Ovary (tissue), 7 donors: ENCODE measurements at regions not wholly inside any gene's neighbourhood (a gene's known extent, or its start where the extent isn't known, plus 50 kb on each side); places are given as distances from the start of the nearest gene placed in this dataset.

Experiments
- DNase-seq, 5 donors: peaks; one replicate each; pipeline ENCODE4 v3.0.0-alpha.2; 2019 to 2020
- H3K27ac ChIP-seq, 2 donors: fragments of 200-600 bp; one replicate each; pipeline versions ENCODE4 v1.5.1 to v1.8.0; 2019 to 2022
- H3K27me3 ChIP-seq: fragments of 200-600 bp; one replicate; pipeline ENCODE4 v1.8.0; 2022
- H3K36me3 ChIP-seq: fragments of 200-600 bp; sonication (generic); one replicate; pipeline ENCODE4 v1.5.1; 2019
- H3K4me1 ChIP-seq: one replicate; pipeline ENCODE4 v1.8.1; 2013; ENCODE audit warnings: mild to moderate bottlenecking, moderate library complexity; ENCODE audit not compliant: insufficient read depth
- H3K4me3 ChIP-seq: fragments of 200-600 bp; sonication (generic); one replicate; pipeline ENCODE4 v1.5.1; 2017
- H3K9me3 ChIP-seq, 2 donors: fragments of 200-600 bp in 1 of 2; sonication (generic) in 1 of 2; one replicate each; pipeline versions ENCODE4 v1.5.1 to v1.8.1; 2013 to 2019; ENCODE audit warnings: mild to moderate bottlenecking in 1 of 2, moderate library complexity in 1 of 2
- EP300 ChIP-seq: sonication (generic); formaldehyde crosslinking; IDR thresholded peaks from one replicate; pipeline ENCODE4 v1.6.1; 2017; ENCODE audit warnings: antibody characterized with exemption
- POLR2A ChIP-seq: fragments of 450-650 bp; IDR thresholded peaks from one replicate; pipeline ENCODE4 v1.6.1; 2017; ENCODE audit warnings: antibody characterized with exemption, mild to moderate bottlenecking, moderate library complexity
- WGBS, 3 donors: extraction: QIAGEN DNeasy Blood & Tissue Kit in 1 of 3; methylation state at CpG; one replicate each; pipeline versions ENCODE4 v1.1.5 to v1.1.7; 2013 to 2017; 5-methylcytosine and 5-hydroxymethylcytosine counted together
- intact Hi-C, 4 donors: fragments of 100-400 bp; cut with DNase I; formaldehyde crosslinking; loops; one replicate each; pipeline versions ENCODE4 v1.11.0 to v1.15.1; 2022 to 2023
- TF ChIP-seq, protein P1 (sequence below), 3 donors: fragments of 450-650 bp in 2 of 3; fragments of 200-600 bp in 1 of 3; IDR thresholded peaks; one replicate each; pipeline versions ENCODE4 v1.5.1 to v1.8.0; 2016 to 2022; ENCODE audit warnings: antibody characterized with exemption in 3 of 3, mild to moderate bottlenecking in 1 of 3
- donor health status: DM: no; HTN: no; CAD: no; lungs with moderate emphysema.
- donor health status: DM: no; HTN: no; CAD: no.
- donor health status: Bipolar disorder and iron deficiency.
- donor health status: DM: no; HTN: no; CAD: no.
- donor health status: DM: yes; HTN: yes; CAD: no.

DNA sequence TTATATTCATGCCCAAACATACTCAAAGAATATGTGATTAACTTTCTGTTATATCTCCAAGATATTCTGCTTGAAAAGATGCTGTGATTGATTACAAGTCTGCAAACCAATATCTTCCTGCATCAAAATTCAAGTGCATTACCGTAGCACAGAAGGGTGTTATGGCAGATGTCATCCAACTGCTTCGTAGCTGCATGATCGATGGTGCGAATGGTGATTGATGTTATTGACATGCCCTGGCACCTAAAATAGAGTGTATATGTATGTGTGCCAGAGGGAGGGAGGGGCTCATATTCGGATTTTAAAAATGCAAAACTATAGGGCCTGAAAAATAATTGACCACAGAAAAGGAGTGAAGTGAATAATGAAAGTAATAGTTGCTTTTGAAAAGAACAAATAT lies 882.1 kb upstream of the NUDT12 start:
- Histone ChIP-seq H3K27ac (no peak overlapping the region), H3K27me3 (no peaks in the 10 kb centered on the region), H3K4me3 (no peak overlapping the region), H3K4me1 (no peaks in the 10 kb centered on the region), H3K36me3 (no peaks in the 10 kb centered on the region), H3K9me3 (no peaks in the 10 kb centered on the region)
- DNase-seq: no peak
- intact Hi-C loops: no loop called here
- TF ChIP-seq EP300 (no peak), POLR2A (no peak)
- TF ChIP-seq, protein P1, sequence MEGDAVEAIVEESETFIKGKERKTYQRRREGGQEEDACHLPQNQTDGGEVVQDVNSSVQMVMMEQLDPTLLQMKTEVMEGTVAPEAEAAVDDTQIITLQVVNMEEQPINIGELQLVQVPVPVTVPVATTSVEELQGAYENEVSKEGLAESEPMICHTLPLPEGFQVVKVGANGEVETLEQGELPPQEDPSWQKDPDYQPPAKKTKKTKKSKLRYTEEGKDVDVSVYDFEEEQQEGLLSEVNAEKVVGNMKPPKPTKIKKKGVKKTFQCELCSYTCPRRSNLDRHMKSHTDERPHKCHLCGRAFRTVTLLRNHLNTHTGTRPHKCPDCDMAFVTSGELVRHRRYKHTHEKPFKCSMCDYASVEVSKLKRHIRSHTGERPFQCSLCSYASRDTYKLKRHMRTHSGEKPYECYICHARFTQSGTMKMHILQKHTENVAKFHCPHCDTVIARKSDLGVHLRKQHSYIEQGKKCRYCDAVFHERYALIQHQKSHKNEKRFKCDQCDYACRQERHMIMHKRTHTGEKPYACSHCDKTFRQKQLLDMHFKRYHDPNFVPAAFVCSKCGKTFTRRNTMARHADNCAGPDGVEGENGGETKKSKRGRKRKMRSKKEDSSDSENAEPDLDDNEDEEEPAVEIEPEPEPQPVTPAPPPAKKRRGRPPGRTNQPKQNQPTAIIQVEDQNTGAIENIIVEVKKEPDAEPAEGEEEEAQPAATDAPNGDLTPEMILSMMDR (IDR thresholded peaks at IDR 0.05): no peak
- 90 to 92% (median 90%) methylated on average over 5 of the region's 5 CpGs for WGBS, 3 donors

GRCh38 chr5:104443706-104444105 lies 881.1 kb upstream of the NUDT12 start:
- H3K4me1 ChIP-seq: no peaks in the 10 kb centered on the region
- H3K9me3 ChIP-seq: no peaks in the 10 kb centered on the region
- WGBS, 3 donors: 97 to 98% (median 98%) methylated on average over 19 of the region's 19 CpGs
- intact Hi-C loops: no loop called here
- DNase-seq: no peak
- no peaks in the 10 kb centered on the region for H3K36me3 ChIP-seq
- TF ChIP-seq POLR2A (no peak), EP300 (no peak)
- TF ChIP-seq, protein P1 (IDR thresholded peaks at IDR 0.05): no peak
- H3K27ac ChIP-seq: no peak overlapping the region
- no peaks in the 10 kb centered on the region for H3K27me3 ChIP-seq
- no peak overlapping the region for H3K4me3 ChIP-seq

DNA sequence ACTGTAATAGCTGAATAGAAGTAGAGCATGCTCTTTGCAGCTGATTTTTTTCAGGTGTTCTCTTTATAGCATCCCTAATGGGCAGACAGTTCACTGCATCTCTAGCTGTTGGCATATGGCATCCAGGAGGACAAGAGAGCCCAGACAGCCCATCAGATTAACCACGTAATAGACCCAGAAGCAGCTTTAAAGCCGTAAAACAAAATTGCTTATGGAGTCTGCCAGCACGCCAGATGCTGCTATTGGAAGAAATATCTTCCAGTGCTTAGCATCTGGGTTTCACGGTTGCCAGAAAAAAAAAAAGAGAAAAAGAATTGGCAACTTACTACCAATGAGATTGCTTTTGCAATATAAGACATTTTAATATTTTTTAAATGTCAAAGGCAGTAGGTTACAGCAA lies 869.4 kb upstream of the NUDT12 start:
- WGBS, 3 donors: 19 to 32% (median 23%) methylated on average over 4 of the region's 4 CpGs
- intact Hi-C loops: no loop called here
- H3K27me3 ChIP-seq: no peaks in the 10 kb centered on the region
- H3K4me1 ChIP-seq: no peaks in the 10 kb centered on the region
- no peak overlapping the region for H3K4me3 ChIP-seq
- no peak for DNase-seq
- H3K9me3 ChIP-seq: no peaks in the 10 kb centered on the region
- H3K27ac ChIP-seq: no peak overlapping the region
- no peak for TF ChIP-seq POLR2A
- TF ChIP-seq, protein P1 (IDR thresholded peaks at IDR 0.05): no peak
- TF ChIP-seq EP300: no peak
- H3K36me3 ChIP-seq: no peaks in the 10 kb centered on the region

GRCh38 chr5:104431002-104431620 lies 868.5 kb upstream of the NUDT12 start:
- no peak overlapping the region for H3K27ac ChIP-seq
- intact Hi-C loops: no loop called here
- no peaks in the 10 kb centered on the region for H3K9me3 ChIP-seq
- DNase-seq: no peak
- H3K4me1 ChIP-seq: no peaks in the 10 kb centered on the region
- no peak overlapping the region for H3K4me3 ChIP-seq
- H3K27me3 ChIP-seq: no peaks in the 10 kb centered on the region
- TF ChIP-seq, protein P1 (IDR thresholded peaks at IDR 0.05): no peak
- TF ChIP-seq EP300 (no peak), POLR2A (no peak)
- WGBS, 3 donors: 33 to 44% (median 42%) methylated on average over 4 of the region's 4 CpGs
- H3K36me3 ChIP-seq: no peaks in the 10 kb centered on the region
